Prostate gland (tissue), 2 donors: ENCODE measurements at regions not wholly inside any gene's neighbourhood (a gene's known extent, or its start where the extent isn't known, plus 50 kb on each side); places are given as distances from the start of the nearest gene placed in this dataset.

Source experiments
- CTCF ChIP-seq, 4 experiments: fragments of 200-600 bp in 2 of 4; fragments of 450-650 bp in 2 of 4; sonication (generic) in 2 of 4; IDR thresholded peaks; 1 replicate in 3 of 4; 2 replicates in 1 of 4; pipeline ENCODE4 v1.5.1; 2016 to 2019; ENCODE audit warnings: antibody characterized with exemption in 4 of 4, mild to moderate bottlenecking in 2 of 4, moderate library complexity in 2 of 4
- POLR2A ChIP-seq: fragments of 450-650 bp; IDR thresholded peaks from one replicate; pipeline ENCODE4 v1.6.1; 2016; ENCODE audit warnings: antibody characterized with exemption, mild to moderate bottlenecking
- POLR2AphosphoS5 ChIP-seq: sonication (generic); formaldehyde crosslinking; IDR thresholded peaks from one replicate; pipeline ENCODE4 v1.6.1; 2017; ENCODE audit warnings: antibody characterized with exemption

GRCh38 chr16:87070657-87071056 is 246.5 kb downstream of the C16orf95 start:
- no peak for TF ChIP-seq CTCF (IDR thresholded peaks at IDR 0.05)
- TF ChIP-seq POLR2A: no peak
- no peak for TF ChIP-seq POLR2AphosphoS5
